IPS-20b (cell line): ENCODE measurements at regions not wholly inside any gene's neighbourhood (a gene's known extent, or its start where the extent isn't known, plus 50 kb on each side); places are given as distances from the start of the nearest gene placed in this dataset.

Source experiments
- H3K27ac ChIP-seq: one replicate; pipeline ENCODE4 v1.5.1; 2013; ENCODE audit warnings: low read length
- H3K27me3 ChIP-seq: 2 replicates; pipeline ENCODE4 v1.6.1; 2013; ENCODE audit warnings: mild to moderate bottlenecking, low read length, inconsistent platforms; ENCODE audit not compliant: insufficient read depth
- H3K36me3 ChIP-seq: 2 replicates; pipeline ENCODE4 v1.6.1; 2013; ENCODE audit warnings: low read depth, mild to moderate bottlenecking, inconsistent platforms, low read length, moderate library complexity; ENCODE audit not compliant: insufficient read depth
- H3K4me1 ChIP-seq: 2 replicates; pipeline ENCODE4 v1.6.1; 2013; ENCODE audit warnings: mild to moderate bottlenecking, control low read depth, inconsistent platforms, low read length, moderate library complexity; ENCODE audit not compliant: insufficient read depth
- H3K4me3 ChIP-seq: 2 replicates; pipeline ENCODE4 v1.5.1; 2013; ENCODE audit warnings: mild to moderate bottlenecking, low read length, inconsistent platforms
- H3K9ac ChIP-seq: 2 replicates; pipeline ENCODE4 v1.6.1; 2013; ENCODE audit warnings: low read depth, mild to moderate bottlenecking, inconsistent platforms, low read length, moderate library complexity
- H3K9me3 ChIP-seq: 2 replicates; pipeline ENCODE4 v1.6.1; 2013; ENCODE audit warnings: mild to moderate bottlenecking, low read depth, low read length, inconsistent platforms; ENCODE audit not compliant: insufficient read depth

DNA sequence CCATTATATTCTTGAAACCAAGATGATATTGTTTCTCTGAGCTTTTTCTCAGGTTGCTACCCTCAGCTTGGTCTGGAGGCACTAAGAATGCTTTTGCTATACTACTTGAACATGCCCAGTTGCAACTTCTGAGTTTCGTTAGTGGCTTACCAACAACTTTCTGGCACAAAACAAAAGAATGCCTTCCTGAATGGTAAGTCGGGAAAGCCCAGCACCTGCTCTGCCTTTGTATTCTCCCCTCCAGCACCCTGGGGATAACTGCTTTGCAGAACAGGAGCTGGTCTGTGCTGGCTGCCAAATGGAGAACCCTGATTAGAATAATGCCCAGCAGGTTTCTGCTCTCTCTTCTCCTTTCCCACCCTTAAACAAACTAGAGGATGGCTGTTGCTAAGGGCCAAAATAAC lies 149.3 kb downstream of the TGFB2 start:
- H3K9ac ChIP-seq, result peak overlapping the region; percentile 54; the same call in 1 of the 2 replicates
- H3K4me1 ChIP-seq, result peaks cover 25% of the 10 kb centered on the region; the same call in 1 of the 2 replicates
- H3K36me3 ChIP-seq, result no peaks in the 10 kb centered on the region
- H3K4me3 ChIP-seq, result peak overlapping the region; percentile 22; the same call in 1 of the 2 replicates
- peak overlapping the region; percentile 20 for H3K27ac ChIP-seq
- no peaks in the 10 kb centered on the region for H3K9me3 ChIP-seq
- no peaks in the 10 kb centered on the region for H3K27me3 ChIP-seq

DNA sequence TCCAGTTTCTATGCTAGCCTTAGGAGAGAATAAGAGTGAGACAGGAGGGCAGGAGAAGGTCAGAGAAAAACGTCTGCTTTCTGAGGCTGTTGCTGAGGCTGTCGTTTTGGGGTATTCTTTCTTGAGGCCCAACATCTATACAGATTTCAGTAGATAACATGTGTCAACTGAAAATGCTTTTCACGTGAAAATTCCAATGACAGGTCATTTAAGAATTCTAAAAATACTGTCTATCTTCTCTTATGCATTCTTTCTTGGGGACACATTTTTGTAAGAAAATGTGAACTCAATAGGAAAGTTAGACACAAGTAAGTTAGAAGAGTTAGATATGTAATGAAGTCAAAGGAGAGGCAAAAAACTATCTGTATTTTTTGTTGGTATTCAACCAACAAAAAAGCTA lies 150.8 kb downstream of the TGFB2 start:
- peaks cover 25% of the 10 kb centered on the region; the same call in 1 of the 2 replicates for H3K4me1 ChIP-seq
- H3K4me3 ChIP-seq, result no peak overlapping the region
- H3K9ac ChIP-seq, result no peak overlapping the region
- H3K27ac ChIP-seq, result no peak overlapping the region
- no peaks in the 10 kb centered on the region for H3K9me3 ChIP-seq
- no peaks in the 10 kb centered on the region for H3K36me3 ChIP-seq
- no peaks in the 10 kb centered on the region for H3K27me3 ChIP-seq

DNA sequence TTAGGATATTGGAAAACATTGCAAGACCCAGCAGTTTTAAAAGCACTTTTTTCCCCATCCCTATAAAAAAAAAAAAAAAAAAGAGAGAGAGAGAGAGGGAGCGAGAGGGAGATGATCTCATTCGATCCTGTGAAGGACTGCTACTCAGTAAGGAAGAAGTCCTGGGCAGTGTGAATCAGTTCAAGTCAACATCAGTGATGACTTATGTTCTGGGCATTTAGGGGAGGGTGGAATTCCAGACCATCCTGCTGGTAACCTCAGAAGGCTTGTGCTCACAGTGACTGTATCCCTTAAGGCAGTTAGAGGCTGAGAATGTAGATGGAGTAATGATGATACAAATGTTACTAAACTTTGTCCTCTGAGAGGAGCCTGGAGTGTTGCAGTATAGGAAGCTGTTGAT lies 151.4 kb downstream of the TGFB2 start:
- Histone ChIP-seq H3K4me3 (no peak overlapping the region), H3K9ac (no peak overlapping the region), H3K27me3 (no peaks in the 10 kb centered on the region), H3K36me3 (no peaks in the 10 kb centered on the region), H3K4me1 (peaks cover 25% of the 10 kb centered on the region; the same call in 1 of the 2 replicates), H3K27ac (no peak overlapping the region), H3K9me3 (no peaks in the 10 kb centered on the region)

DNA sequence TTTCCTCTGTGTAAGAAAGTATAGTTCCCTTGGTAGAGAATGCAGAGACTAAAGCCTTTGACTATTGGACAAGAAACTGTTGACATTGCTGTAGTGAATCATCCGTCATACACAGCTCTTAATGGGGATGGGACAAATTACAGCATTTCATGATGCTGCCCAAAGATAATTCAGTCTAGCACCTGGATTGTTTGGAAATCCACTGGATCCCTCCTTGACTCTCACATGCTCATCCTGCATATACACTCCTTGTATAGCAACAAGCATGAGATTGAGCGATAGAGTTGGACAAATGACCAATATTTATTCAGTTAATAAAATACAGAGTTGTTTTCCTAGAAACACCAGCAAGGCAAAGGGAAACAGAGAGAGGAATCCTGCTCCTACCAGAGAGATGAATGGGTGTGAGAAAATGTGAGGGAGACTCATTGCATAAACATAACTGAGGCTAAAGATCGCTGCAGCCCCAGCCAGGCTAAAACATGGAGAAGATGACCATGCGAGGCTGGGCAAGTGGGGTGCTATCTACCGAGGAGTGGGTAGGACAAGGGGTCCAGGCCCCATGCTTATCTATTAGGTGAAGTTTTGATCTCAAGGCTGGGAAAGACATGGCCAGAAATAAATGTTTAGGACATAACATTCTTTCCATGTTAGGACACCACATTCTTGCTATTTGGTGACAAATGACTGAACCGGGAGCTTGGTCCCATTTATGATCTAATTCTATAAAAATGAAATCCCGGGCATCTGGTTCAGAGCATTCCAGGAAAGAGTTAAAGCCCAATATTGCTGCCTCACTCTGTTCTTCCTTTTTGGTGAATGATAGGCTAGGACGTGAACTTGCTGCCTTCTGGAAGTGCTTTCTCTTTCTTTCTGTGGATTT lies 153.2 kb downstream of the TGFB2 start:
- Histone ChIP-seq H3K27me3 (no peaks in the 10 kb centered on the region), H3K27ac (no peak overlapping the region), H3K4me1 (peaks cover 25% of the 10 kb centered on the region; the same call in 1 of the 2 replicates), H3K9ac (no peak overlapping the region), H3K4me3 (no peak overlapping the region), H3K36me3 (no peaks in the 10 kb centered on the region), H3K9me3 (no peaks in the 10 kb centered on the region)

DNA sequence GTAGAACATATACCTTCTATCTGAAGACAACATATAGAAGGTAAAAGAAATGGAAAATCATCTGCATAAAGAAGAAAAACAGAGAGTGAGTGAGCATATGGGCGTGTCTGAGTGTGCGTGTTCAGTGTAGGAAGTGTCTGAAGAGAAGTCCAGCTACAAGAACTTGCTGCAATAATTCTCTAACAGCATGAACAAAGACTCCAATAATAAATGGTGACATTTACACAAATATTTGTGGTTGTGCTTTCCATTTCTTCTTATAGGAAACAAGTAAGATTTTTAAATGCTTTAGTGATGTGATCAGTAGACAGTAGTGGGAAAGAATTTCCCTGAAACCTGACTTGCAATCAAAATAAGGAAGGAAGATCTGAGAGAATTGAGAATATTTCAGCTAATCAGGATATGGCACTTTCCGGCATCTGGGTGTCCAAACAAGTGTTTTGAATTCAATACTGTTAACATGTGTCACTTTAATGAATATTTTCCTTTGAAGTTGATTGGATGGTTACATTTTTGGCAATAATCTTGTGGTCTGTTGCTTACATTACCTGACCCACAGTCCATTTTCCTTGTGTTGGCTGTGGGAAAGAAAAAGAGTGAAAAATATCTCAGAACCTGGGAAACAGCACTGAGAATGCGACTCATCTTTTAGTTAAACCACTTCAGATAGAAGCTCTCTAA lies 154.0 kb downstream of the TGFB2 start:
- Histone ChIP-seq H3K27ac (no peak overlapping the region), H3K4me3 (no peak overlapping the region), H3K27me3 (no peaks in the 10 kb centered on the region), H3K9me3 (no peaks in the 10 kb centered on the region), H3K4me1 (peaks cover 17% of the 10 kb centered on the region; the same call in 1 of the 2 replicates), H3K9ac (no peak overlapping the region), H3K36me3 (no peaks in the 10 kb centered on the region)

DNA sequence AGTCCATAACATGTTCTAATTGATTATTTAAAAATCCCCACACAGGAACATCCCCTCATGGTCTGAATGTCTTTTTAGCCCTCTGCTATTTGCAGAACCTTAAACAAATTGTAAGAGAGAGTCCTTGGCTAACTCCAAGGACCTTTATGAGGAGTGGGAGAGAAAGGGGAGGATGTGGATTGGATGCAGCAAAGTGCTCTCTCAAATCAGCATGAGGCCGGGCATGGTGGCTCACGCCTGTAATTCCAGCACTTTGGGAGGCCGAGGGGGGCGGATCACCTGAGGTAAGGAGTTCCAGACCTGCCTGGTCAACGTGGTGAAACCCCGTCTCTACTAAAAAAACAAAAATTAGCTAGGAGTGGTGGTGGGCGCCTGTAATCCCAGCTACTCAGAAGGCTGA lies 154.8 kb downstream of the TGFB2 start:
- H3K4me3 ChIP-seq, result no peak overlapping the region
- no peak overlapping the region for H3K27ac ChIP-seq

DNA sequence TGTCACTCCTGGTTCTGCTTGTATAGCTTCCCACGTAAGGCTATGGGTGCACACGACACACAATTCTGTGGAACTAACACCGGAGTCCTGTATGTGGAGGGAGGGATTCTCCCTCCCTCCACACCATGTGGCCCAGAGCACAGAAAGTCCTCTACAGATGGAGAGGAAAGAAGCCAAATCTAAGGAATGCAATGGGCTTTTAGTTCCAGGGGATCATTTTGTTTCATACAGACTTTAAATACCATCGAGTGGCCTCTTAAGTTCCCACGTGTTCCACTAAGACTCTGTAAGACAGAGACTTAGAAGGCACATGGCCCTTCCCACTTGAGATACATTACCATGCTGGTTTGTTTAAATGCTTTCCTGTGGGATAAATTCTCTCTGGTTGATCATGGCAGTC lies 156.0 kb downstream of the TGFB2 start:
- no peaks in the 10 kb centered on the region for H3K36me3 ChIP-seq
- no peak overlapping the region for H3K27ac ChIP-seq
- 0 out of 2 replicates have a peak, but pooled peaks cover 2% of the 10 kb centered on the region for H3K4me1 ChIP-seq
- H3K9me3 ChIP-seq, result no peaks in the 10 kb centered on the region
- no peak overlapping the region for H3K9ac ChIP-seq
- H3K27me3 ChIP-seq, result no peaks in the 10 kb centered on the region
- no peak overlapping the region for H3K4me3 ChIP-seq

More for the DNA sequence above, 154.8 kb downstream of the TGFB2 start:
- H3K4me1 ChIP-seq, result peaks cover 9% of the 10 kb centered on the region; the same call in 1 of the 2 replicates
- no peaks in the 10 kb centered on the region for H3K36me3 ChIP-seq
- no peaks in the 10 kb centered on the region for H3K27me3 ChIP-seq
- H3K9me3 ChIP-seq, result no peaks in the 10 kb centered on the region
- no peak overlapping the region for H3K9ac ChIP-seq

DNA sequence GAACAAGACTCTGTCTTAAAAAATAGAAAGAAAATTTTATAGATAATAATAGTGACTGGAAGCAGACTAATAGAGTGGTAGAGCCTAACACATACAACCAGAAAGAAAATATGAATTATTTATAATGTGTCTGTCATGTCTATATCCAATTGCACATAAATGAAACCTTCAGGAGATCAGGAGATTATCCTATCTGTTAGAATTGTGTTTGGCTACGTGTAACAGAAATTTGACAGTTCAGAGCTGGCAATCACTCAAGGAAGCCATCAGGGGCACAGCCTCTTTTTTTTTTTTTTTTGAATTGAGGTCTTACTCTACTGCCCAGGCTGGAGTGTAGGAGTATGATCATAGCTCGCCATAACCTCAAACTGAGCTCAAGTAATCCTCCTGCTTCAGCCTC lies 157.2 kb downstream of the TGFB2 start:
- Histone ChIP-seq H3K27me3 (no peaks in the 10 kb centered on the region), H3K9me3 (peaks cover 10% of the 10 kb centered on the region), H3K4me3 (no peak overlapping the region), H3K4me1 (0 out of 2 replicates have a peak, but pooled peaks cover 2% of the 10 kb centered on the region), H3K27ac (no peak overlapping the region), H3K9ac (no peak overlapping the region), H3K36me3 (no peaks in the 10 kb centered on the region)

DNA sequence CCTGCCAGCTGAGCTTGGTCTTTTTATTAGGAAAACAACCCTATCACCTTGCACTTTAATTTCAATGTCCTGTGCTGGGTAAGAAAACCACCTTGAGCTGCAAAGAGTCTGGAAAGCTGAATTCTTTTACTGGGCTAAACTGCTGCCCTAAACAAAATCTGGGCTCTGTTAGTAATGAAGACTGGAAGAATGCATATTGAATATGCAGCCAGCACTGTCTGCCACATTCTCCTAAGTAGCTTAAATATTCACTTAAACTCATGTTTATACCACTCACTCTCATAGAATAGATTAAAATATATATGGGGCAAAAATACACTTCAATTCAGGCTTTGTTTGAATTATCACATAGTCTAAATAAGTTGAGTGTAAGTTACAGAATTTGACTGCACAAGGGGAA lies 158.0 kb downstream of the TGFB2 start:
- Histone ChIP-seq H3K36me3 (no peaks in the 10 kb centered on the region), H3K27ac (no peak overlapping the region), H3K9me3 (peaks cover 17% of the 10 kb centered on the region), H3K4me3 (no peak overlapping the region), H3K27me3 (no peaks in the 10 kb centered on the region), H3K9ac (no peak overlapping the region), H3K4me1 (0 out of 2 replicates have a peak, but pooled peaks cover 2% of the 10 kb centered on the region)

DNA sequence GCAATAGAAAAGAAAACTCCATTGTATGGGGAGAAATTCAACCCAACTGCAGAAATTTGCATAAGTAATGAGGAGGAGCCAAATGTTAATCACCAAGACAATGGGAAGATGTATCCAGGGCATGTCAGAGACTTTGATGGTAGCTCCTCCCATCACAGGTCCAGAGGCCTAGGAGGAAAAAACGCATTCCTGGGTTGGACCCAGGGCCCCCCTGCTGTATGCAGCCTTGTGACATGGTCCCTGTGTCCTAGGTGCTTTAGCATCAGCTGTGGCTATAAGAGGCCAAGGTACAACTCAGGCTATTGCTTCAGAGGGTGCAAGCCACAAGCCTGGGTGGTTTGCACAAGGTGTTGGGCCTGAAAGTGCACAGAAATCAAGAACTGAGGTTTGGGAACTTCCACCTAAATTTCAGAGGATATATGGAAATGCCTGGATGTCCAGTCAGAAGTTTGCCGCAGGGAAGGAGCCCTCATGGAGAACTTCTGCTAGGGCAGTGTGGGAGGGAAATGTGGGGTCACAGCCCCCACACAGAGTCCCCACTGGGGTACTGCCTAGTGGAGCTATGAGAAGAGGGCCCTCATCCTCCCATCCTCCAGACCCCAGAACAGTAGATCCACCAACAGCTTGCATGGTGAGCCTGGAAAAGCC lies 162.3 kb downstream of the TGFB2 start:
- peaks cover 30% of the 10 kb centered on the region for H3K9me3 ChIP-seq
- H3K36me3 ChIP-seq, result no peaks in the 10 kb centered on the region
- no peak overlapping the region for H3K4me3 ChIP-seq
- H3K9ac ChIP-seq, result no peak overlapping the region
- H3K4me1 ChIP-seq, result no peaks in the 10 kb centered on the region
- no peak overlapping the region for H3K27ac ChIP-seq
- H3K27me3 ChIP-seq, result no peaks in the 10 kb centered on the region

DNA sequence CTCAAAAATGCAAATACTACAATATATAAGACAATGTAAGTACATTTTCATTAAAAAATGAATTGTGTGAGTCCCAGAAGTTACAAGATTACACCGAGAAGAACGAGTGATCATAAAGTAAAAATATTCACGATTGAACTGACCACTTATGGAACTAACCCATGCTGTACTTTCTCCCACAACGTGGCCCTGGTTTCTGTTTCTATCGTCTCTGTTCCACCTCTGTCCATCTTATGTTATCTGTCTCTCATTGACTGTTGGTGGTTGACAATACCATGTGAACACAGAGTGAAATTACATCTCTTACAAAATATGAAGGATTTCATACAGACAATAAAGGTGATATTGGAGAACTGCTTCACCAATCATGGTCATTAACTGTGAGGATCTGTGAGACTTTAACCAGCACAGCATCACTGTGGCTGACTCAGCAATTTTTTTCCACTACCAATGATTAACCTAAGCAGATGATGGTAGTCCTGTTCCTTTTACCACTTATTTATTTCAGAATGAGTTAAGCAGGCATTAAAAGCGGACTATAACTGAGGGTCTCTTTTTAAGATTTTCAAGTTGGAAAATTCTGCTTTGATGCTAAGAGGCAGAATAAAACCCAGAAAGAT lies 165.1 kb downstream of the TGFB2 start:
- H3K9ac ChIP-seq, result no peak overlapping the region
- H3K9me3 ChIP-seq, result peaks cover 30% of the 10 kb centered on the region
- H3K4me1 ChIP-seq, result no peaks in the 10 kb centered on the region
- no peak overlapping the region for H3K4me3 ChIP-seq
- no peaks in the 10 kb centered on the region for H3K27me3 ChIP-seq
- H3K27ac ChIP-seq, result no peak overlapping the region
- no peaks in the 10 kb centered on the region for H3K36me3 ChIP-seq
